ENCODE measurements at regions not wholly inside any gene's neighbourhood (a gene's known extent, or its start where the extent isn't known, plus 50 kb on each side); places are given as distances from the start of the nearest gene placed in this dataset.

DNA sequence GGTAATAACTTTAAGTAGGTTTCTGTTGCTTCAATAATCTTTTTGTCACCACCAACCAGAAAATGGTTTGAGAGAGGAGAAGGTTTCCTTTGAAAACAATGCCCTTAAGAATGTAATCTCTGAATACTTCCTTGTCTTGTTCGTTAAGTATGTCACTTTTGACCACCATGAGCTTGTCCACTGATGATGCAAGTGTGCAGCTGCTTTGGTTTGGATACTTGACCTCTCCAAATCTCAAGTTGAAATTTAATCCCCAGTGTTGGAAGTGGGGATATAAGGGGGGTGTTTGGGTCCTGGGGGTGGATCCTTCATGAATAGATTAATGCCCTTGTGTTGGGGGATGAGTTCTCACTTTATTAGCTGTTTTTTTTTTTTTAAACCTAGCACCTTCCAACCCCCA, 985.4 kb downstream of the EPHA7 start:
- H3K4me3 ChIP-seq (ENCODE audit: control insufficient read depth in 2 of 3, extremely low read depth in 1 of 3, insufficient read depth in 2 of 3, low read depth in 1 of 3, low read length in 3 of 3): no peak overlapping the region

DNA sequence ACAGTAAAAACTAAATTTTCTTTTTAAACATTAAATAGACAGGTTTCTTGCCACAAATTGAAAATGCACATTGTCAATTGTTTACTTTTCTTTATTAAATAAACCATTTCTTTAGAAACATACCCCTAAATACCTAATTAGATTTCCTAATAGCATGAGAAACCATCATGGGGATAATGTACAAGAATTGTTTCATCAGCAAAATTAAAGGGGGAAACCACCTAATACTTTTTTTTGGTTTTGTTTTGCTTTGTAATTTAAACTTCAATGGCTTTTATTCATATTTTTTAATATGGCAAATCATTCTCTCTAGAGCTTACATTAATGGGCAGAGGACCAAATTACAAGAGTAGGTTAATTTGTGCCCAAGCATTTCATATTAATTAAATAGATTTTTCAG, 987.9 kb downstream of the EPHA7 start:
- no peak for FAIRE-seq
- no peaks in the 10 kb centered on the region for H3K36me3 ChIP-seq (ENCODE audit: control insufficient read depth in 2 of 2, extremely low read depth in 1 of 2, insufficient read depth in 2 of 2, low read length in 2 of 2)
- no peak overlapping the region for H2AFZ ChIP-seq (ENCODE audit: control insufficient read depth, low read length)

More for the DNA sequence above, 985.4 kb downstream of the EPHA7 start:
- Histone ChIP-seq H3K27ac (ENCODE audit: control insufficient read depth, insufficient read depth, low read length) (no peak overlapping the region), H2AFZ (ENCODE audit: control insufficient read depth, low read length) (no peak overlapping the region), H4K20me1 (ENCODE audit: control insufficient read depth, extremely low read depth, insufficient read depth, low read length) (no peaks in the 10 kb centered on the region), H3K79me2 (ENCODE audit: control insufficient read depth, insufficient read depth, low read length) (no peaks in the 10 kb centered on the region), H3K9me3 (ENCODE audit: control insufficient read depth, low read depth, low read length) (no peaks in the 10 kb centered on the region), H3K9me1 (ENCODE audit: control insufficient read depth, extremely low read depth, insufficient read depth, low read length) (no peaks in the 10 kb centered on the region), H3K4me2 (ENCODE audit: control insufficient read depth, extremely low read depth, insufficient read depth, low read depth, low read length) (no peak overlapping the region), H3K4me1 (ENCODE audit: control insufficient read depth, extremely low read depth, insufficient read depth, low read length) (no peaks in the 10 kb centered on the region), H3K36me3 (ENCODE audit: control insufficient read depth in 2 of 2, extremely low read depth in 1 of 2, insufficient read depth in 2 of 2, low read length in 2 of 2) (no peaks in the 10 kb centered on the region), H3K27me3 (ENCODE audit: control insufficient read depth, extremely low read depth, insufficient read depth, low read length) (no peaks in the 10 kb centered on the region), H3K9ac (ENCODE audit: control insufficient read depth, extremely low read depth, insufficient read depth, low read length) (no peak overlapping the region)
- no peak for TF ChIP-seq EZH2 (IDR thresholded peaks at IDR 0.05; ENCODE audit: low read length)
- TF ChIP-seq, protein P1, sequence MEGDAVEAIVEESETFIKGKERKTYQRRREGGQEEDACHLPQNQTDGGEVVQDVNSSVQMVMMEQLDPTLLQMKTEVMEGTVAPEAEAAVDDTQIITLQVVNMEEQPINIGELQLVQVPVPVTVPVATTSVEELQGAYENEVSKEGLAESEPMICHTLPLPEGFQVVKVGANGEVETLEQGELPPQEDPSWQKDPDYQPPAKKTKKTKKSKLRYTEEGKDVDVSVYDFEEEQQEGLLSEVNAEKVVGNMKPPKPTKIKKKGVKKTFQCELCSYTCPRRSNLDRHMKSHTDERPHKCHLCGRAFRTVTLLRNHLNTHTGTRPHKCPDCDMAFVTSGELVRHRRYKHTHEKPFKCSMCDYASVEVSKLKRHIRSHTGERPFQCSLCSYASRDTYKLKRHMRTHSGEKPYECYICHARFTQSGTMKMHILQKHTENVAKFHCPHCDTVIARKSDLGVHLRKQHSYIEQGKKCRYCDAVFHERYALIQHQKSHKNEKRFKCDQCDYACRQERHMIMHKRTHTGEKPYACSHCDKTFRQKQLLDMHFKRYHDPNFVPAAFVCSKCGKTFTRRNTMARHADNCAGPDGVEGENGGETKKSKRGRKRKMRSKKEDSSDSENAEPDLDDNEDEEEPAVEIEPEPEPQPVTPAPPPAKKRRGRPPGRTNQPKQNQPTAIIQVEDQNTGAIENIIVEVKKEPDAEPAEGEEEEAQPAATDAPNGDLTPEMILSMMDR (optimal IDR thresholded peaks at IDR 0.05 in 1 of 3, IDR thresholded peaks at IDR 0.05 in 1 of 3, conservative IDR thresholded peaks at IDR 0.05 in 1 of 3; ENCODE audit: extremely low read depth in 1 of 3, insufficient read depth in 2 of 3, low read length in 3 of 3): no peak
- FAIRE-seq (no peak), DNase-seq (ENCODE audit: low read depth, low spot score) (no peak)
- dilution Hi-C loops (cut with MboI; ENCODE audit: extremely low pct_ligation_motif_present, low sequenced_read_pairs): no loop called here

More for the DNA sequence above, 987.9 kb downstream of the EPHA7 start:
- no peaks in the 10 kb centered on the region for H3K4me1 ChIP-seq (ENCODE audit: control insufficient read depth, extremely low read depth, insufficient read depth, low read length)
- no peaks in the 10 kb centered on the region for H3K9me1 ChIP-seq (ENCODE audit: control insufficient read depth, extremely low read depth, insufficient read depth, low read length)
- DNase-seq (ENCODE audit: low read depth, low spot score): no peak
- no peaks in the 10 kb centered on the region for H3K79me2 ChIP-seq (ENCODE audit: control insufficient read depth, insufficient read depth, low read length)
- dilution Hi-C loops (cut with MboI; ENCODE audit: extremely low pct_ligation_motif_present, low sequenced_read_pairs): no loop called here
- H3K9me3 ChIP-seq (ENCODE audit: control insufficient read depth, low read depth, low read length): no peaks in the 10 kb centered on the region
- TF ChIP-seq, protein P1 (optimal IDR thresholded peaks at IDR 0.05 in 1 of 3, IDR thresholded peaks at IDR 0.05 in 1 of 3, conservative IDR thresholded peaks at IDR 0.05 in 1 of 3; ENCODE audit: extremely low read depth in 1 of 3, insufficient read depth in 2 of 3, low read length in 3 of 3): no peak
- TF ChIP-seq EZH2 (IDR thresholded peaks at IDR 0.05; ENCODE audit: low read length): no peak
- no peaks in the 10 kb centered on the region for H4K20me1 ChIP-seq (ENCODE audit: control insufficient read depth, extremely low read depth, insufficient read depth, low read length)
- H3K27ac ChIP-seq (ENCODE audit: control insufficient read depth, insufficient read depth, low read length): no peak overlapping the region
- H3K4me3 ChIP-seq (ENCODE audit: control insufficient read depth in 2 of 3, extremely low read depth in 1 of 3, insufficient read depth in 2 of 3, low read depth in 1 of 3, low read length in 3 of 3): no peak overlapping the region
- no peak overlapping the region for H3K9ac ChIP-seq (ENCODE audit: control insufficient read depth, extremely low read depth, insufficient read depth, low read length)
- no peak overlapping the region for H3K4me2 ChIP-seq (ENCODE audit: control insufficient read depth, extremely low read depth, insufficient read depth, low read depth, low read length)
- H3K27me3 ChIP-seq (ENCODE audit: control insufficient read depth, extremely low read depth, insufficient read depth, low read length): no peaks in the 10 kb centered on the region

Data from keratinocyte (primary cell).